Femur (tissue), 1 donor: ENCODE measurements at regions not wholly inside any gene's neighbourhood (a gene's known extent, or its start where the extent isn't known, plus 50 kb on each side); places are given as distances from the start of the nearest gene placed in this dataset.
"Not testable (repeated sequence)": the region's sequence is repeated elsewhere in the genome, so short reads cannot be mapped to it uniquely, and the experiment has no call there.

ENCODE experiments used
- DNase-seq: peaks from one replicate; pipeline ENCODE4 v3.0.0-alpha.2; 2017

DNA sequence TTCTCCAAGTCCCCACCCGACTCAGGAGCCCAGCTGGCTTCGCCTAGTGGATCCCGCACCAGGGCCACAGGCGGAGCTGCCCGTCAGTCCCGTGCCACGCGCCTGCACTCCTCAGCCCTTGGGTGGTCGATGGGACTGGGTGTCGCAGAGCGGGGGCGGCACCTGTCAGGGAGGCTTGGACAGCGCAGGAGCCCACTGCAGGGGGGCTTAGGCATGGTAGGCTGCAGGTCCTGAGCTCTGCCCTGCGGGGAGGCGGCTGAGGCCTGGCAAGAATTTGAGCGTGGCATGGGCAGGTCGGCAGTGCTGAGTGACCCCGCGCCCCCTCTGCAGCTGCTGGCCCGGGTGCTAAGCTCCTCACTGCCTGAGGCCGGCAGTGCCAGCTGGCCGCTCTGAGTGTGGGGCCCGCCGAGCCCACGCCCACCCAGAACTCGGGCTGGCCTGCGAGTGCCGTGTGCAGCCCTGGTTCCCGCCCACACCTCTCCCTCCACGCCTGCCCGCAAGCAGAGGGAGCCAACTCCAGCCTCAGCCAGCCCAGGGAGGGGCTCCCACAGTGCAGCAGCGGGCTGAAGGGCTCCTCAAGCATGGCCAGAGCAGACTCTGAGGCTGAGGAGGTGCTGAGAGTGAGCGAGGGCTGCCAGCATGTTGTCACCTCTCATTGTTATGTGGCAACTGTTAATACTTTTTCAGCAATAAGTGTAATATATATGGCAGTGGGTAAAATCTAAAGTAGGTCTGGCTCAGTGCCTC lies 548.4 kb upstream of the BRINP3 start:
- DNase-seq, result no peak

DNA sequence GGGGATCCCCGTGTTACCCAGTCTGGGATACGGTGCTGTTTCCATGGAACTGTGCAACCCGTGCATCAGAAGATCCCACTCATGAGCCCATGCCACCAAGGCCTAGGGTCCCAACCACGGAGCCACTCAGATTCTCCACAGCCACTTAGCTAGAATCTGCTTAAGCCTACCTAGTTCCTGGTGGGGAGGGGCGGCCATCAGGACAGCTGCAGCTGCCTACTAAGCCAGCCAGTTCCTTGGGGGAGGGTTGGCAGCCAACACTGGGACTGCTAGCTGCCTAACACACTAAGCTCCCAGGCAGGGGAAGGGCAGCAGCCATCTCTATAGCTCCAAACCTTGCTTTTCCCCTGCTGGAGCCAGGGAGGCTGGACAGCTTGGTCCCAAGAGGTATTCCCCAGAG lies 549.2 kb upstream of the BRINP3 start:
- DNase-seq, result no peak

DNA sequence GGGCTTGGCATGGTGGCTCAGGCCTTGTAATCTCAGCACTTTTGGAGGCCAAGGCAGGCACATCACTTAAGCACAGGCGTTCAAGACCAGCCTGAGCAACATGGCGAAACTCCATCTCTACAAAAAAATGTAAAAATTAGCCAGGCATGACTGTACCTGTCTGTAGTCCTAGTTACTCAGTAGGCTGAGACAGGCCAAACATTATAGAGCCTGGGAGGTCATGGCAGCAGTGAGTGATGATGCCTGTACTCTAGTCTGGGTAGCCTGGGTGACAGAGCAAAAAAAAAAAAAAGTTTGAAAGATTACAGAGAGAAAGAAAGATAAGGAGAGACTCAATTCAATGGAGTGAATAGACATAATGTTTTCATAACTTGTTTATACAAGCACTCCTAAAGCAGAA lies 556.5 kb upstream of the BRINP3 start:
- no peak for DNase-seq

DNA sequence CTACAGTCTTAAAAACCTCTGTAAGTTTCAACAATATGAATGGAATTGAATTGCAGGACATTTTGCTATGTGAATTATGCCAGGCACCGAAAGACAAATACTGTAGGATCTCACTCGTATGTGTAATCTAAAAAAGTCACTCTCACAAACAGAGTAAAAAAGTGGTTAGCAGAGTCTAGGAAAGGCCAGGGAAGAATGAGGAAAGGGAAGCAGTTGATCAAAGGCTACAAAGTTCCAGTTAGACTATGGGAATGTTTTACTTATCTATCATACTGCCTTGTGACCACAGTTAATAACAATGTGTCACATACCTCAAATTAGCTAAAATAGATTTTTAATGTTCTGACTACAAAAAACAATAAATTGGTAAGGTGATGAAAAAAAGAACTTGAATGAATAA lies 565.4 kb upstream of the BRINP3 start:
- DNase-seq, result no peak

DNA sequence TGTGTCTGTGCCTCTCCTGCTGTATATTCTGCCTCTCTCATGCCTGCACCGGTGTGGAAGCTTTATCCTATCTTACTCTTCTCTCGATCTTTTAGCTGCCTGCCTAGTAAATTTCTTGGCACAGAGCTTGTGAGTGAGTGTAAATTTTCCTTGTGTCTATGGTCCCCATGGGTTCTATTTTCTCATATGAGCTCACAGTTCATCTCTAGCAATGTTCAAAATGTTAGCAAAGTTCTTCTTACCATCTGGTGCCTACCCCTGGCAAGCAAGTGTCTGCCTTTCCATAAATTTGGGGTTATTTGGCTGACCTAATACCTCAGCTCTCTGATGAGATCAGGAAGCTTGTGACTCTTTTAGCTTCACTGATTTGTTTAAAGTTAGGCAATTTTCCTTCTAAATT lies 572.1 kb upstream of the BRINP3 start:
- DNase-seq, result no peak

DNA sequence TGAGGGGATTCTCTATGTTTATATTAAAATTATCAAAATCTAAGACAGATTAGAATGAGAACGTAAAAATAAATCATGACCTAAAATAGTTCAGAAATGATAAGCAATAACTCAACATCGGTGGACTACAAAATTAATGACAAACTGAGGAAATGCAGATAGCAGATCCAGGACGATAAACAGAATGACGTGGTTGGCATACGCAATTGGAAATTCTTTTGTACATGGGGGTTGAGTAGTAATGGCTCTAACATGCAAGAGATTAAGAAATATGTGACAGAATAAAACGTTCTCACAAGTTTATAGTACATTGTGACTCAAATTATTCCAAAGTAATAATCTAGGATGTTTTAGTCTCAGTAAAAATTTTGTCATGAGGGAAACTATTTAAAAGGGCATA lies 575.2 kb upstream of the BRINP3 start:
- DNase-seq, result no peak

DNA sequence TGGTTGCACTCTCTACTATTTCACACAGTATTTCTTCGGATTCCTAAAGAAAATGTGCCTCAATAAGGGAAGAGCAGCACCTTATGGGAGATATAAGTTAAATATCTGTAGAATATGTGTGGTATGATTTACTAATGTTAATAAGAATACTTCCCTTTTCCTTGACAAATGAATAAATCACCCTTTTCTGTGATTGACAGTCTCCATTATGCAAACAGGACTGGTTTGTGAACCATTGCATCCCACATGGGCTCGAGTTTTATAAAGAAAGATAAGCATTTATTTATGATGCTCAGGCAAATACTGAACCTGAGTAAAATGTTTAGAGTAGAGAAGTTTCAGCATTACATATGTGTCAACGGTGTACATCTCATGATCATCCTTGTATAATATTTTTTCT lies 587.7 kb upstream of the BRINP3 start:
- DNase-seq, result no peak

DNA sequence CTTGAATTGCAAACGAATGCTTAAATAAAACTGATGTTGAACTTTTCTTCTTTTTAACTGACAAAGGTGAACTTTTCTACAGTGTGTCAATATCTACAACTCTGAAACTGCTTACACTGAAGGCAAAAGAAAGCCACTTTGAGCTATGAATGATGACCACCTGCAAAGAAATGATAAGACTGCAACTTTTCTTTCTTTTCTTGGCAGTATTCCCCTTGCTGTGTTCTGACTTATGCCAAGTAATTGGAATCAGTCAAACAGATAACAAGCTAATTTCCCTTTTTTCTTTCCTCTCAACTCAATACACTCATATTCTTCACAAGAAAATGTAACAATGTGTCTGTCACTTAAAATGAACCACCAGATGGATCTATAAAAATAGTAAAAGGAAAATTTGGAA lies 588.1 kb upstream of the BRINP3 start:
- DNase-seq, result no peak

DNA sequence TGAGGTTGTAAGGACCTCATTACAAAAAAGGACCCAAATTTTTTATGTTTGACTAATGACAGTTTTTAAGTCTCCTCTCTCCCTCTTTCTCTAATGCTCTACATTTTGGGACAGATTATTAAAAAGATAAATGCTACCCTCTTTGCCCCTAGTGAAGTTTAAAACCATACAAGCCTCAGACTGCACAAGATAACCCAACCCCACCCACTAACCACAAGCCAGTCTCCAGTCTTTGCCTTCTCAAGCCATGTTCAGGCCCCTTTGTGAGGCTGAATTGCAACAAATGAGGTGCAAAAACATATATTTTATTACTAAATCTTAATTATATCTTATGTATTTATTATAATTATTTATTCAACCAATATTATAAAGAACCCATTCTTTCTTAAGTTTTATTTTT lies 597.2 kb upstream of the BRINP3 start:
- no peak for DNase-seq

DNA sequence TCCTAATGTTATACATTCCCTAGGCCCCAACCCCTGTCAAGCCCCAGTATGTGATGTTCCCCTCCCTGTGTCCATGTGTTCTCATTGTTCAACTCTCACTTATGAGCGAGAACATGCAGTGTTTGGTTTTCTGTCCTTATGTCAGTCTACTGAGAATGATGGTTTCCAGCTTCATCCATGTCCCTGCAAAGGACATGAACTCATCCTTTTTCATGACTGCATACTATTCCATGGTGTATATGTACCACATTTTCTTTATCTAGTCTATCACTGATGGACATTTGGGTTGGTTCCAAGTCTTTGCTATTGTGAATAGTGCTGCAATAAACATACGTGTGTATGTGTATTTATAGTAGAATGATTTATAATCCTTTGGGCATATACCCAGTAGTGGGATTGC lies 605.4 kb upstream of the BRINP3 start:
- DNase-seq, result not testable (repeated sequence)

DNA sequence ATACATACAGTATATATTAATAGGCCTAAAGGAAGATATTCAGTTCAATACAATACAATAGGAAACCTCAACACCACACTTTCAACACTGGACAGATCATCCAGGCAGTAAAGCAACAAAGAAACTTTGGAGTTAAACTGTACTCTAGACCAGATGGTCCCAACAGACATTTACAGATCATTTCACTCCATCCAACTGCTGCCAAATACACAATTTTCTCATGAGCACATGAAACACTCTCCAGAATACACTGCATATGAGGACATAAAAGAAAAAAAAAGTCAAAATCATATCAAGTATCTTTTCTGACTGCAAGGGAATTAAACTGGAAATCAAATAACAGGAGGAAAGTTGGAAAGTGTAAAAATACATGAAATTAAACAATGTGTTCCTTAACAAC lies 607.5 kb upstream of the BRINP3 start:
- DNase-seq, result no peak

DNA sequence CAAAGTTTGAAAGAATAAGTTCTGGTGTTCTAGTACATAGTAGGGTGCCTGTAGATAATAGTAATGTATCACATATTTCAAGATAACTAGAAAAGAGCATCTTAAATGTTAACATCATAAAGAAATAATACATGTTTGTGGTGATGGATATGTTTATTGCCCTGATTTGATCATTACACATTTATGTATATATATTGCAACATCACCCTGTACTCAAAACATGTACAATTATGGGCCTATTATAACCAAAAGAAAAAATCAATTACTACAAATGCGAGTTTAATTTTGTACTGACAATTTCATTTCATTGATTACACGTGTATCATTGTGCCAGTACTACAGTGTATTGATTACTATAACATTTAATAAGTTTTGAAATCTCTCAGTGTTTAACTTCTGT lies 609.2 kb upstream of the BRINP3 start:
- DNase-seq, result no peak

DNA sequence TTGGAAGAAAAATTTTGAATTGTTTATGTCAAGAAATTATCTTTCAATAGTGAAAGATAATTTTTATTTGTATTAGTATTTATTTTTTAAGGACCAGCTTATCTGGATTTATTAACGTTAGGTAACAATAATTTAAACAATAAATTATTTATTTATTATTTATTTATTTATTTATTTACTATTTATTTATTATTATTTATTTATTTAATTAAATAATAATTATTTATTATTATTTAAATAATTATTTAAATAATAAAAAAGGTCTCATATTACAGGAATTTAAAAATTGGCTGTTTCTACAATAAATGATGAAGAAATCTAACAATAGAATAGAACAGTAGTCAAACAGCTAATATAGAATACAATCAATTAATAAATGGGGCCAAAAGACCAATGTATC lies 618.7 kb upstream of the BRINP3 start:
- DNase-seq, result no peak

DNA sequence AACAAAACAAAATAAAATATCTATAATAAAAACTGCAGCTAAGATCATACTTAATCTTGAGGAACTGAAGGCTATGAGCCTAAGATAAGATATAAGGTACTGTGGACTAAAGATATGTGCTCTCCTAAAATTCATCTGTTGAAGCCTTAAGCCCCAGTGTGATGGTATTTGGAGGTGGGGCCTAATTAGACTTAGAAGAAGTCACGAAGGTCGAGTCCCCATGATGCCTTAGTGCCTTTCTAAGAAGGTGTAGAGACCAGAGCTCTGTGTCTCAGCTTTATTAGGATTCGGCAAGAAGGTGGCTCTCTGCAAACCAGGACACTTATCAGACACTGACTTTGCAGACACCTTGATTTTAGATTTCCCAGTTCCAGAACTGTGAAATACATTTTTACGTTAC lies 622.0 kb upstream of the BRINP3 start:
- DNase-seq, result no peak

DNA sequence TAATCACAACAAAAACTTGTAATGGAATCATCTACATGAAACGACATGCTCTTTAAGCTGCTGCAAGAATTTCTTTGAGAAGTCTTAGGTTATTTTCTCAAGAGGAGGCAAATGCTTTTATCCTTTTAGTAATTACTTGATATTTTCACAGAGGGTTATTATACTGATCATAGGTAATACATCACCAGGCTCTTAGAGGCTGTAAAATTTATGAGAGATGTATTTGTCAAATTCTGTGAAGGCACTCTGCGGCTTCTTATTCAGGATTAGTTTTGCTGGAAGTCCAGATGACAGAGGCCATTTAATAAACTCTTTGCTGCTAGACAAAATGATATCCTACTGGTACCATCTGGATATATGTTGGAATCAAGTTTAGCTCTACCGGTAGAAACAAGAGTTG lies 624.3 kb upstream of the BRINP3 start:
- no peak for DNase-seq

DNA sequence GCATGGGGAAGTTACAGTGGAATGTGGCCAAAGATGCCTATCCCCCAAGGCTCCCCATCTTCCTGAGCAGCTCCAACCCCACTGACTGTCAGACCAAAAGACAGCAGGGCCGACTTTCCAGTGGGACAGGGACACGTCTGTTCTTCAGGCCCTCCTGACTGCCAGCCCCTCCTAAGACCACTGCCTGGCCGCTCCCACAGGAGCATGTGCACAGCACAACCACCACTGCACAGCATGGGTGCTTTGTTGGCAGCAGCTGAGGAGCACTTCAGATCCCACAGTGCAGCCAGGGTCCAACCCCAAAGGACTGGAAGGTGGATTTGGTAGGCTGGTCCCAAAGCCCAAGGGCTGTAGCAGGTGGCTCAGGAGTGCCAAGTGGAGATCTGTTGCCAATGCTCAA lies 648.3 kb upstream of the BRINP3 start:
- no peak for DNase-seq

DNA sequence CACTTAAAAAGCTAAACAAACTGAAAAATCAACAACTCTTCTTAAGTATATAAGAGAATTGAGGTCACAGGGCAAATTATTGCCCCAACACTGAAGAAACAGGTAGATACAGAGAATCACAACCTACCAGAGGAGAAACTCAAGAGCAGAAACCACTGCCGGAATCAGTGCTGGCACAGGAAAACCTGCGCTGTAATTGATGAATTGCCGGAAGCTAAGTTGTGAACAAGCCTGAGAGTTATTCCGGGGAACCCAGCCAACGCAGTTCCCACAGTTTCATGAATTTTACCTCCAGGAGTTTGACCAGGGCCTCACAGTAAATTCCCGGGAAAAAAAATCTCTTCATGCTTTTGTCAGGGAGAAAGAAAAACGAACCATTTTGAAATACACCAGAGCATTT lies 657.1 kb upstream of the BRINP3 start:
- DNase-seq, result no peak

DNA sequence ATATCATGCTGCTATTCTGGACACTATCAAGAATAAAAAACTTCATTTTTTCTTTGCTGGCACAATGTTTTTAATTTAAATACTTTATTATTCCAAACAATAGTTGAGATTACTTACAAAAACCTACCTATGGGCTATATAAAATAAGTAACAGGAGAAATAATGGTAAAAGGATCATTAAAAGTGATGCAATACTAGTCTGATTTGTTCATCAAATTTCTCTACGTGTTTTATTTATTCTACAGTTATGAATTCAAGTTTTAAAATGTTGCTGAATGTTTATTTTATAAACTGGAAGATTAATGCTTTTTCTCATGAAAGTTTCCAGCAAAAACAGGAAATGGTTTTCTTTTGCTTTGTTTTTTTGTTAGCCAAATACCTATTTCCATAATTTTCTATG lies 662.4 kb upstream of the BRINP3 start:
- DNase-seq, result no peak

DNA sequence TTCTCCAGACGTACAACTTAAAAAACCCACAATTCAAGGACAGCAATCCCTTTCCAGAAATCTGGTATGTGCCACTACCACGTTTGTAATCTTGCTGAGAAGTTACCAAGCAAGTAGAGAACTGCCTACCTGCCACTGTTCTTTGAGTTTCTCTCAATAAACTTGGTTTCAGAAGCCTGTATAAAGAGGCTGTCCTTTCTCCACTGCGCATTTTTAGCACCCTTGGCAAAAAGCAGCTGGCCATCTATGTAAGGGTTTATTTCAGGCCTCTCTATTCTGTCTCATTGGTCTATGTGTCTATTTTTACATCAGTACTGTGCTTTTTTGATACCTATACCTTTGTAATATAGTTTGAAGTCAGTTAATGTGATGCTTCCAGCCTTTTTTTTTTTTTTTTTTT lies 665.1 kb upstream of the BRINP3 start:
- DNase-seq, result no peak

DNA sequence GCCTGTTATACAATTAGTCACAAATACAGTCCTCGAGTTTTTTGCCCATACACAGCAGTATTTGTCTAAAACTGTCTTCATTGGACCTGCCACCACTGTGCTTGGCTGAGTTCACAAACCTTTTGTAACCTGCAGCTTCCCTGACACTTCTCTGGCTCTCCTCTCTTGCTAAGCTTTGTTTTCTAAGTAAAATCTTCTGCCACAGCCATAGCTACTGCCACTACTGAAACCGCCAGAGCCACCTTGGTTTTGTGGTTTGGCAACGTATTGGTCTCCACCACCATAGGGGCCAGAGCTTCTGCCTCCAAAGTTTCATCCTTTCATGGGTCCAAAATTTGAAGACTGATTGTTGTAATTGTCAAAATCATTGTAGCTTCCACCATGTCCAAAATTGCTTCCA lies 668.2 kb upstream of the BRINP3 start:
- DNase-seq, result no peak

DNA sequence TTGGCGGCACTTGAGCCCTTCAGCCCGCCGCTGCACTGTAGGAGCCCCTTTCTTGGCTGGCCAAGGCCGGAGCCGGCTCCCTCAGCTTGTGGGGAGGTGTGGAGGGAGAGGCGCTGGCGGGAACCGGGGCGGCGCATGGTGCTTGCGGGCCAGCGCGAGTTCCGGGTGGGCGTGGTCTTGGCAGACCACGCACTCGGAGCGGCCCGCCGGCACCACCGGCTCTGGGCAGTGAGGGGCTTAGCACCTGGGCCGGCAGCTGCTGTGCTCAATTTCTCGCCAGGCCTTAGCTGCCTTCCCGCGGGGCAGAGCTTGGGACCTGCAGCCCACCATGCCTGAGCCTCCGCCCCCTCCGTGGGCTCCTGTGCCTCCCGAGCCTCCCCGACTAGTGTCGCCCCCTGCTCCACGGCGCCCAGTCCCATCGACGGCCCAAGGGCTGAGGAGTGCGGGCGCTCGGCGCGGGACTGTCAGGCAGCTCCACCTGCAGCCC lies 673.7 kb upstream of the BRINP3 start:
- DNase-seq, result no peak

DNA sequence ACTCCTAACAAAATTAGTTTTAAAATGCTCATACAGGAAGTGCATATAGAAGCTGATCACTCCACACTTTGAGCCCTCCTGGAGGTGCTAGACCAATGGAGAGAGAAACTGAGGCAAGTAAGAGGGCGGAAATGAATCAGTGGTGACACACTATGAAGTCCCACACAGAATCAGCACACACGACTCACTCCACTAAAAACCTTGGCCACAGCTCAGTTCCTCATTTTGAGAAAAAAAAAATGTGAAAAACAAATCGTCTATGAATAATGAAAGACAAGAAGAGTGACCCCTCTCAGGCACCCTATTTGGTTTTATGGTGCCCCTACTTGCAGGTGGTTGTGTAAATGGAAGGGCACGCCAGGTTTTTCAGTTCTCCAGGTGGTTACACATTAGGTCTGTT lies 675.1 kb upstream of the BRINP3 start:
- no peak for DNase-seq

DNA sequence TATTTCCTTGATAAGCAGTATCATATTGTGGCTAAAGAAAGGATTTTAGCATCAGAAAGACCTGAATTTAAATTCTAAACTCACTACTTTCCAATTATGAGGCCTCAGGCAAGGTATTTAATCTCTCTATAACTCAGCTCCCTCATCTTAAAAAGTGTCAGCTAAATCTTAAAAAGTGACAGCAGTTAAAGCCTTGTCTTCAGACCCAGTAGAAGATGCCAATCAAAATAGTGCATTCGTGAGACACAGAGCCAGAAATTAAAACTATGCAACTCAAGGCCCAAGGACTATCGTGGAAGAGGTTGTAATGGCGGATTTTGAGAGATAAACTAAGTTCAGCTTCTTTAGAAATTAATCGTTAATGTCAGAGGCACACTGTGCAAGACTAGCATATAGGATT lies 677.5 kb upstream of the BRINP3 start:
- DNase-seq, result no peak

DNA sequence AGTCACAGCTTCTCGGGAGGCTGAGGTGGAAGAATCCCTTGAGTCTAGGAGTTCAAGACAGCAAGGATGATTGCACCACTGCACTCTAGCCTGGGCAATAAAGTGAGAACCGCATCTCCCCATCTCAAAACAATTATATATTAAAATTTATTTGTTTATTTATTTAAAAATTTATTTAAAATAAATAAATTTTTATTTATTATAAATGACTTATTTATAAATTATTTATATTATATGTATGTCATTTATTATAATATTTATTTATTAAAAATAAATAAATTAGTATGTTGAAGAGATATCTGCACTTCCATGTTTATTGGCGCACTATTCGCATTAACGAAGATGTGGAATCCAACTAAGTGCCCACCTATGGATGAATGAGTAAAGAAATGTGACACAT lies 683.2 kb upstream of the BRINP3 start:
- DNase-seq, result no peak

DNA sequence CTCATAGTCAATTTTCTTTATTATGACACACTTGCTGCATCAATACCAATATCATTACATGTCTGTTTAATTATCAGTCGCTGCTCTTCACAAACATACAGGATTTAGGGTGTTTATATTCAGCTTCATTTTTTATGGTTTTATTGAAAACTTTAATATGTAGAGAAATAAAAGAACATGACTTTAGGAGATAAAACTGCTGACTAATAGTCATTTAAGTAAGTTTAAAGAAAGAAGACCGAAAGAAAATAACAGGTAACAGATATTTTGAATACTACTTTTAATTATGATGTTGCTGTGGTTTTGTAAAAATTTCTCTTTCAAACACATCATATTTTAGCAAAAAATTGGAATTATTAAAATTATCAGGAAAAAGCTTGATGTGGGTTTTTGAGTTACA lies 685.1 kb upstream of the BRINP3 start:
- no peak for DNase-seq

DNA sequence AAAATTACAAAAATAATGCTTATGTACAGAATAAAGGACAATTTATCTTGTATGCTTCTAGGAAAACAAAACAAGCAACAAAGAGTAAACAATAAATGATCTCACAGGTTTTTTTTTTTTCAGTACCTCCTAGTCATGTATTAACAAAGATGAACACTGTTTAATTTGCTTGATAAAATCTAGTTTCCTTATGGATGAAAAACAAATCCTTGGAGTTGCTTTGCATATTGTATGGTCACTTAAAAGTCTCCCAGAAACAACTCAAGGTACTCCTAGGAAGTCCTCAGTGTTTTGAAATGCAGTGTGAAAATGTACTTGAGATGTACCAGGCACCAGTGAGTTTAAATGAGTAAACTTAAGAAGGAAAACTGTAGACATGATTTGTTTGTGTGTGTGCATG lies 686.0 kb upstream of the BRINP3 start:
- DNase-seq, result no peak
